PC-9 (cell line): ENCODE measurements at regions not wholly inside any gene's neighbourhood (a gene's known extent, or its start where the extent isn't known, plus 50 kb on each side); places are given as distances from the start of the nearest gene placed in this dataset.

Experiments used
- BruUV-seq: library from RNA; stranded (reverse); fragments of 400-500 nt; replicated peaks from 2 replicates; lab custom pipeline; 2021; lab: Mats Ljungman, UMichigan
- CTCF ChIA-PET: fragments of 300-600 bp; sonication (Branson Sonifier 250); formaldehyde crosslinking; loops from one replicate; lab custom pipeline; 2022; ENCODE audit warnings: antibody characterized with exemption; lab: Charles Lee
- POLR2A ChIA-PET: fragments of 300-600 bp; sonication (Branson Sonifier 250); formaldehyde crosslinking; loops from one replicate; lab custom pipeline; 2022; ENCODE audit warnings: antibody characterized with exemption; ENCODE audit not compliant: unreplicated experiment; lab: Charles Lee
- DNase-seq, 2 experiments: peaks; one replicate each; pipeline versions ENCODE4 v3.0.0 to v3.0.0-alpha.2; 2015 to 2022; ENCODE audit warnings: mixed read lengths in 1 of 2
- H2AFZ ChIP-seq: fragments of 200-600 bp; sonication (generic); 2 replicates; pipeline ENCODE4 v1.8.1; 2017; ENCODE audit warnings: antibody characterized with exemption
- H3F3A ChIP-seq: fragments of 200-600 bp; sonication (generic); 2 replicates; pipeline ENCODE4 v1.8.1; 2017; ENCODE audit warnings: antibody characterized with exemption, mild to moderate bottlenecking, low read depth; ENCODE audit not compliant: insufficient read depth
- H3K27ac ChIP-seq: fragments of 200-600 bp; sonication (generic); 2 replicates; pipeline ENCODE4 v1.6.1; 2016; ENCODE audit warnings: mixed run types
- H3K27me3 ChIP-seq: fragments of 200-600 bp; sonication (generic); 2 replicates; pipeline ENCODE4 v1.6.1; 2016; ENCODE audit warnings: low read depth, mixed run types; ENCODE audit not compliant: insufficient read depth
- H3K36me3 ChIP-seq: fragments of 200-600 bp; sonication (generic); 2 replicates; pipeline ENCODE4 v1.6.1; 2016; ENCODE audit warnings: low read depth, mixed run types
- H3K4me1 ChIP-seq: fragments of 200-600 bp; sonication (generic); replicated peaks from 2 replicates; pipeline ENCODE4 v1.6.1; 2016; ENCODE audit warnings: mixed run types; ENCODE audit not compliant: insufficient read depth
- H3K4me2 ChIP-seq: fragments of 200-600 bp; sonication (generic); 2 replicates; pipeline ENCODE4 v1.6.1; 2017; ENCODE audit warnings: mixed run types
- H3K4me3 ChIP-seq: fragments of 200-600 bp; sonication (generic); 2 replicates; pipeline ENCODE4 v1.6.1; 2016; ENCODE audit warnings: mixed run types
- H3K79me2 ChIP-seq: fragments of 200-600 bp; sonication (generic); 2 replicates; pipeline ENCODE4 v1.6.1; 2017; ENCODE audit warnings: low read depth, mixed run types
- H3K9me2 ChIP-seq: fragments of 200-600 bp; sonication (generic); 2 replicates; pipeline ENCODE4 v1.8.1; 2017; ENCODE audit warnings: mild to moderate bottlenecking; ENCODE audit not compliant: insufficient read depth
- H3K9me3 ChIP-seq: fragments of 200-600 bp; sonication (generic); 2 replicates; pipeline ENCODE4 v1.8.1; 2016; ENCODE audit warnings: low read depth; ENCODE audit not compliant: insufficient read depth
- H4K20me1 ChIP-seq: fragments of 200-600 bp; sonication (generic); 2 replicates; pipeline ENCODE4 v1.8.1; 2017; ENCODE audit not compliant: insufficient read depth
- CTCF ChIP-seq: fragments of 200-600 bp; sonication (generic); conservative IDR thresholded peaks from 2 replicates; pipeline ENCODE4 v1.6.1; 2017; ENCODE audit warnings: mixed run types, antibody characterized with exemption, mild to moderate bottlenecking, moderate library complexity
- EZH2 ChIP-seq: fragments of 200-600 bp; sonication (generic); IDR thresholded peaks from 2 replicates; pipeline ENCODE4 v1.8.0; 2017; ENCODE audit warnings: antibody characterized with exemption, low read depth
- intact Hi-C: fragments of 100-400 bp; cut with micrococcal nuclease; formaldehyde crosslinking; loops from one replicate; pipeline ENCODE4 v1.10.0; 2022; ENCODE audit not compliant: unreplicated experiment

GRCh38 chr10:7045891-7046599, 364.8 kb downstream of the SFMBT2 start:
- Histone ChIP-seq H3K27me3 (peaks cover 10% of the 10 kb centered on the region; the same call in 1 of the 2 replicates), H3K27ac (no peak overlapping the region), H3K9me2 (no peaks in the 10 kb centered on the region), H3K79me2 (no peaks in the 10 kb centered on the region), H2AFZ (no peak overlapping the region), H3K4me1 (no peaks in the 10 kb centered on the region), H3F3A (no peaks in the 10 kb centered on the region), H3K4me3 (no peak overlapping the region), H3K4me2 (no peak overlapping the region), H3K36me3 (no peaks in the 10 kb centered on the region), H3K9me3 (no peaks in the 10 kb centered on the region), H4K20me1 (no peaks in the 10 kb centered on the region)
- ChIA-PET CTCF (no interaction called here), POLR2A (no interaction called here)
- no peak for TF ChIP-seq CTCF
- no peak for TF ChIP-seq EZH2
- BruUV-seq: no TSS peak
- DNase-seq: no peak
- intact Hi-C loops: no loop called here

GRCh38 chr10:7043055-7043653, 367.7 kb downstream of the SFMBT2 start:
- Histone ChIP-seq H3K4me3 (no peak overlapping the region), H3K9me3 (no peaks in the 10 kb centered on the region), H2AFZ (no peak overlapping the region), H3K79me2 (no peaks in the 10 kb centered on the region), H3K4me2 (no peak overlapping the region), H3K4me1 (no peaks in the 10 kb centered on the region), H3F3A (no peaks in the 10 kb centered on the region), H3K27me3 (peaks cover 18% of the 10 kb centered on the region), H3K27ac (no peak overlapping the region), H3K9me2 (no peaks in the 10 kb centered on the region), H4K20me1 (no peaks in the 10 kb centered on the region), H3K36me3 (no peaks in the 10 kb centered on the region)
- intact Hi-C loops: no loop called here
- no peak for TF ChIP-seq EZH2
- no peak for TF ChIP-seq CTCF
- no peak for DNase-seq
- CTCF ChIA-PET: no interaction called here
- POLR2A ChIA-PET: no interaction called here
- no TSS peak for BruUV-seq

GRCh38 chr10:7042419-7043054, 368.3 kb downstream of the SFMBT2 start:
- TF ChIP-seq EZH2 (no peak), CTCF (no peak)
- DNase-seq: no peak
- Histone ChIP-seq H3K27me3 (peaks cover 18% of the 10 kb centered on the region), H3K4me1 (no peaks in the 10 kb centered on the region), H3K9me3 (no peaks in the 10 kb centered on the region), H3K36me3 (no peaks in the 10 kb centered on the region), H3K4me2 (no peak overlapping the region), H3K27ac (no peak overlapping the region), H3K4me3 (no peak overlapping the region), H3F3A (no peaks in the 10 kb centered on the region), H3K79me2 (no peaks in the 10 kb centered on the region), H4K20me1 (no peaks in the 10 kb centered on the region), H2AFZ (no peak overlapping the region), H3K9me2 (no peaks in the 10 kb centered on the region)
- CTCF ChIA-PET: no interaction called here
- no TSS peak for BruUV-seq
- intact Hi-C loops: no loop called here
- POLR2A ChIA-PET: no interaction called here
